ENCODE measurements at regions not wholly inside any gene's neighbourhood (a gene's known extent, or its start where the extent isn't known, plus 50 kb on each side); places are given as distances from the start of the nearest gene placed in this dataset.
"Not testable (repeated sequence)": the region's sequence is repeated elsewhere in the genome, so short reads cannot be mapped to it uniquely, and the experiment has no call there.

- DNase-seq (ENCODE audit: low spot score): no peak
Observed at GRCh38 chr10:45118929-45119328, 118.2 kb downstream of the ZNF22 start.

- not testable (repeated sequence) for DNase-seq (ENCODE audit: low spot score)
Observed at GRCh38 chr10:45122180-45122860, 121.6 kb downstream of the ZNF22 start.

- DNase-seq (ENCODE audit: low spot score): no peak
Observed at GRCh38 chr10:45135443-45136198, 134.9 kb downstream of the ZNF22 start.

DNA sequence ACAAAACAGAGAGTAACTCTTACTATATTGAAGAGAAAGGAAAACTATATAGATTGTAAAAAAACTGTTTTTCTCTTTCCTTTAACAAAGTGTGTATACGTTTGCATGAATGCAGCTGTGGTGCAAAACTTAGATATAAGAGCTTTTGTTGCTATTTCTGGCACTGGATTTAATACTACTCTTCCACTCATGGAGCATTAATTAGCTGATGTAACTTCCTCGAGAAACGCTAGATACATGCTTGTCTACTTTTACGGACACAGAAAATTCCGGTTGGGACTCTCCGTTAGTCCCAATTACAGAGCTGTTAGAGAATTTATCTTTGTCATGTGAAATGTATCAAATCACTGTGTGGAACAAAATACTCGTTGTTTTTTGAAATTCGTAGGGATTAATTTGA lies 135.5 kb downstream of the ZNF22 start:
- no peak for DNase-seq (ENCODE audit: low spot score)

- no peak for DNase-seq (ENCODE audit: low spot score)
Observed at GRCh38 chr10:45144326-45145070, 143.8 kb downstream of the ZNF22 start.

DNA sequence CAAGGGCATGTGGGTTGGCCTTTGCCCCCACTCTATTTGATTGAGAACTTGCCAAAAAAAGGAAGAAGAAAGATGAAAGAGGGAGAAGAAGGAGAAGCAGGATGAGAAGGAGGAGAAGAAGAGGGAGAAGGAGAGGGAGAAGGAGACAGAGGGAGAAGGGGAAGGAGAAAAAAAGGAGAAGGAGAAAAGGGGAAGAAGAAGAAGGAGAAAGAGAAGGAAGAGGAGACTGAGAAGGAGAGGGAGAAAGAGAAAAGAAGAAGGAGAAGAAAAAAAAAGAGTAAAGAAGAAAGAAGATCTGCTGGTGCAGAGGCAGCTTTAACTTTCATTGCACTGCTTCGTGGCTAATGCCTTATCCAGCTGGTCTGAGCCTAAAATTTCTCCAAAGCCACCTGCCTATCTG lies 144.4 kb downstream of the ZNF22 start:
- not testable (repeated sequence) for DNase-seq (ENCODE audit: low spot score)

GRCh38 chr10:45147000-45147399 lies 146.3 kb downstream of the ZNF22 start:
- no peak for DNase-seq (ENCODE audit: low spot score)

GRCh38 chr10:45150997-45151396 lies 150.3 kb downstream of the ZNF22 start:
- no peak for DNase-seq (ENCODE audit: low spot score)

- no peak for DNase-seq (ENCODE audit: low spot score)
Observed at GRCh38 chr10:45151467-45152214, 150.9 kb downstream of the ZNF22 start.

GRCh38 chr10:45152726-45153125 lies 152.0 kb downstream of the ZNF22 start:
- no peak for DNase-seq (ENCODE audit: low spot score)

- no peak for DNase-seq (ENCODE audit: low spot score)
Observed at GRCh38 chr10:45154502-45154901, 153.8 kb downstream of the ZNF22 start.

- DNase-seq (ENCODE audit: low spot score): no peak
Observed at GRCh38 chr10:45155784-45156183, 155.1 kb downstream of the ZNF22 start.

DNA sequence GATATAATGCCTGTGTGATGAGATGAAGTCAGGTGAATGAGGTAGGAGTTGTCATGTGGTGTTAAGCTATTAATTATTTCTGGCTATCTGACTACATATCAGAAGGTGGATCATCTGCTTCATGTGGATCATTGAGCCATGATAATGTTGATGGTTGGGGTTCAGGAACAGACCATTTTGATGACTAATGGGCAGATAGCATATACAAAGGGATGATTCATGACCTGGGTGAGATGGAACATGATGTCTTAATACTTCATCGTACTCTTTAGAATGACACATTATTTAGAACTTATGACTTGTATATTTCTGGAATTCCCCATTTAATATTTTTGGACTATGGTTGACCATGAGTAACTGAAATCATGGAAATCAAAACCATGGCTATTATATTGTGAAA lies 155.1 kb downstream of the OR13A1 start:
- DNase-seq (ENCODE audit: low spot score): no peak

- DNase-seq (ENCODE audit: low spot score): no peak
Observed at GRCh38 chr10:45163315-45163975, 152.0 kb downstream of the OR13A1 start.

- DNase-seq (ENCODE audit: low spot score): not testable (repeated sequence)
Observed at GRCh38 chr10:45175520-45176118, 139.8 kb downstream of the OR13A1 start.

GRCh38 chr10:45179691-45180090 lies 135.7 kb downstream of the OR13A1 start:
- DNase-seq (ENCODE audit: low spot score): no peak

GRCh38 chr10:45180507-45180906 lies 134.9 kb downstream of the OR13A1 start:
- DNase-seq (ENCODE audit: low spot score): no peak

DNA sequence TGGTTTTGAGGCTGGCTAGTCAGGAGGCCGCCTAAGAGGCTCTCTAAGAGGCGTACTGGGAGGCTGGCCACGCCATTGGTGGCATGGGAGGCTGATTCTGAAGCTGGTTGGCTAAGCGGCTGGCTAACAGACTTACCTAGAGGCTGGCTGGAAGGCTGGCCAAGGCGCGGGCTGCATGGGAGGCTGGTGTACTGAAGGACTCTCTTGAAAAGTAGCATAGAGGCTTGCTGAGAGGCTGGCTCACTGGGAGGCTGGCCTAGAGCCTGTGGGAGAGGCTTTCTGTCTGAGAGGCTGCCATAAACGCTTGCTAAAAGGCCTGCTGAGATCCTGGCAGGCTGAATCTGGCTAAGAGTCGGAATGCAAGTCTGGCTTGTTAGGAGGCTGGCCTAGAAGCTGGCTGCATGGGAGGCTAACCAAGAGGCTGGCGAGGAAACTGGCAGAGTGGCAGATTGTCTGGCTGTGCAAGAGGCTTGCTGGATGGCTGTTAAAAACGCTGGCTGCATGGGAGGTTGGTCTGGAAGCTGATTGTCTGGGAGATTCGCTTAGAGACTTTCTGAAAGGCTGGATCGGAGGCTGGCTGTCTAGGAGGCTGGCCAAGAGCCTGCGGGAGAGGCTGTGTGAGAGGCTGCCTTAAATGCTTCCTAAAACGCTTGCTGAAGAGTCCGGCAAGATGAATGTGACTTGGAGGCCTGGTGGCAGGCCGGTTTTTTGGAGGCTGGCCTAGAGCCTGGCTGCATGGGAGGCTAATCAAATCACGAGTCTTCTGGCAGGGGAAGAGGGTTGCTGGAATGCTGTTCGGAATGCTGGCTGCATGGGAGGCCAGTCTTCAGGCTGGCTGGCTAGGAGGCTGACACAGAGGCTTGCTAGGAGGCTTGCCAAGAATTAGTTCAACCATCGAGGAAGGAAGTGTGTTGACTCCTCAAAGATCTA lies 134.2 kb downstream of the OR13A1 start:
- peak; percentile 27 for DNase-seq (ENCODE audit: low spot score)

GRCh38 chr10:45183174-45183573 lies 132.2 kb downstream of the OR13A1 start:
- no peak for DNase-seq (ENCODE audit: low spot score)

- no peak for DNase-seq (ENCODE audit: low spot score)
Observed at GRCh38 chr10:45197816-45198485, 117.5 kb downstream of the OR13A1 start.
